Skeletal muscle satellite cell (primary cell): ENCODE measurements at regions not wholly inside any gene's neighbourhood (a gene's known extent, or its start where the extent isn't known, plus 50 kb on each side); places are given as distances from the start of the nearest gene placed in this dataset.

ENCODE experiments used
- H3K27me3 ChIP-seq: 2 replicates; pipeline ENCODE4 v1.7.0; 2013; ENCODE audit warnings: low read length; ENCODE audit not compliant: control insufficient read depth, insufficient read depth
- H3K36me3 ChIP-seq: 2 replicates; pipeline ENCODE4 v1.7.0; 2013; ENCODE audit warnings: mild to moderate bottlenecking, control low read depth, low read length; ENCODE audit not compliant: insufficient read depth
- H3K4me1 ChIP-seq: 2 replicates; pipeline ENCODE4 v1.7.0; 2013; ENCODE audit warnings: low read length; ENCODE audit not compliant: control insufficient read depth, insufficient read depth
- H3K4me2 ChIP-seq: 2 replicates; pipeline ENCODE4 v1.7.0; 2013; ENCODE audit warnings: mild to moderate bottlenecking, low read length
- H3K4me3 ChIP-seq: 2 replicates; pipeline ENCODE4 v1.7.0; 2013; ENCODE audit warnings: low read length
- H3K9ac ChIP-seq: 2 replicates; pipeline ENCODE4 v1.7.0; 2013; ENCODE audit warnings: mild to moderate bottlenecking, low read depth, low read length, moderate library complexity
- H3K9me3 ChIP-seq: replicated peaks from 2 replicates; pipeline ENCODE4 v1.7.0; 2013; ENCODE audit warnings: mild to moderate bottlenecking, control low read depth, low read length

GRCh38 chr18:56377231-56377630, 261.2 kb downstream of the TXNL1 start:
- no peaks in the 10 kb centered on the region for H3K36me3 ChIP-seq
- peak overlapping the region; percentile 9 for H3K4me3 ChIP-seq
- H3K4me2 ChIP-seq, result peak overlapping the region; percentile 72
- peaks cover 40% of the 10 kb centered on the region for H3K4me1 ChIP-seq
- no peaks in the 10 kb centered on the region for H3K27me3 ChIP-seq
- H3K9me3 ChIP-seq, result no peaks in the 10 kb centered on the region
- peak overlapping the region; percentile 33 for H3K9ac ChIP-seq

GRCh38 chr18:56374007-56374655, 264.3 kb downstream of the TXNL1 start:
- no peaks in the 10 kb centered on the region for H3K27me3 ChIP-seq
- no peak overlapping the region for H3K9ac ChIP-seq
- H3K4me2 ChIP-seq, result peak overlapping the region; percentile 26
- no peaks in the 10 kb centered on the region for H3K9me3 ChIP-seq
- H3K36me3 ChIP-seq, result no peaks in the 10 kb centered on the region
- H3K4me1 ChIP-seq, result peaks cover 35% of the 10 kb centered on the region
- no peak overlapping the region for H3K4me3 ChIP-seq

GRCh38 chr18:56373601-56374000, 264.8 kb downstream of the TXNL1 start:
- peaks cover 35% of the 10 kb centered on the region for H3K4me1 ChIP-seq
- no peaks in the 10 kb centered on the region for H3K9me3 ChIP-seq
- peak overlapping the region; percentile 26 for H3K4me2 ChIP-seq
- H3K9ac ChIP-seq, result no peak overlapping the region
- no peaks in the 10 kb centered on the region for H3K27me3 ChIP-seq
- H3K36me3 ChIP-seq, result no peaks in the 10 kb centered on the region
- H3K4me3 ChIP-seq, result no peak overlapping the region

- no peaks in the 10 kb centered on the region for H3K4me1 ChIP-seq
- H3K36me3 ChIP-seq, result no peaks in the 10 kb centered on the region
- H3K9me3 ChIP-seq, result no peaks in the 10 kb centered on the region
- H3K27me3 ChIP-seq, result no peaks in the 10 kb centered on the region
- H3K4me3 ChIP-seq, result no peak overlapping the region
- no peak overlapping the region for H3K4me2 ChIP-seq
- H3K9ac ChIP-seq, result no peak overlapping the region
Observed at GRCh38 chr18:56368066-56368465, 270.3 kb downstream of the TXNL1 start.

GRCh38 chr18:56358608-56359280, 279.6 kb downstream of the TXNL1 start:
- Histone ChIP-seq H3K4me1 (no peaks in the 10 kb centered on the region), H3K4me2 (no peak overlapping the region), H3K27me3 (no peaks in the 10 kb centered on the region), H3K9me3 (no peaks in the 10 kb centered on the region), H3K36me3 (no peaks in the 10 kb centered on the region), H3K4me3 (no peak overlapping the region), H3K9ac (no peak overlapping the region)

GRCh38 chr18:56353663-56354260, 284.6 kb downstream of the TXNL1 start:
- no peak overlapping the region for H3K4me3 ChIP-seq
- no peak overlapping the region for H3K9ac ChIP-seq
- no peak overlapping the region for H3K4me2 ChIP-seq
- H3K4me1 ChIP-seq, result no peaks in the 10 kb centered on the region
- no peaks in the 10 kb centered on the region for H3K27me3 ChIP-seq
- H3K36me3 ChIP-seq, result no peaks in the 10 kb centered on the region
- H3K9me3 ChIP-seq, result no peaks in the 10 kb centered on the region

- H3K9me3 ChIP-seq, result no peaks in the 10 kb centered on the region
- H3K9ac ChIP-seq, result no peak overlapping the region
- no peak overlapping the region for H3K4me2 ChIP-seq
- H3K36me3 ChIP-seq, result no peaks in the 10 kb centered on the region
- no peaks in the 10 kb centered on the region for H3K27me3 ChIP-seq
- H3K4me3 ChIP-seq, result no peak overlapping the region
- no peaks in the 10 kb centered on the region for H3K4me1 ChIP-seq
Observed at GRCh38 chr18:56351911-56352500, 286.4 kb downstream of the TXNL1 start.

- H3K36me3 ChIP-seq, result no peaks in the 10 kb centered on the region
- no peaks in the 10 kb centered on the region for H3K4me1 ChIP-seq
- no peak overlapping the region for H3K4me3 ChIP-seq
- no peak overlapping the region for H3K9ac ChIP-seq
- H3K27me3 ChIP-seq, result no peaks in the 10 kb centered on the region
- H3K9me3 ChIP-seq, result no peaks in the 10 kb centered on the region
- no peak overlapping the region for H3K4me2 ChIP-seq
Observed at GRCh38 chr18:56337507-56337906, 300.9 kb downstream of the TXNL1 start.

GRCh38 chr18:56333839-56334238, 304.6 kb downstream of the TXNL1 start:
- H3K36me3 ChIP-seq, result no peaks in the 10 kb centered on the region
- H3K9me3 ChIP-seq, result no peaks in the 10 kb centered on the region
- H3K27me3 ChIP-seq, result no peaks in the 10 kb centered on the region
- no peaks in the 10 kb centered on the region for H3K4me1 ChIP-seq
- H3K4me2 ChIP-seq, result no peak overlapping the region
- H3K4me3 ChIP-seq, result no peak overlapping the region
- no peak overlapping the region for H3K9ac ChIP-seq

GRCh38 chr18:56333146-56333545, 305.2 kb downstream of the TXNL1 start:
- Histone ChIP-seq H3K9ac (no peak overlapping the region), H3K27me3 (no peaks in the 10 kb centered on the region), H3K4me2 (no peak overlapping the region), H3K4me3 (no peak overlapping the region), H3K4me1 (no peaks in the 10 kb centered on the region), H3K9me3 (no peaks in the 10 kb centered on the region), H3K36me3 (no peaks in the 10 kb centered on the region)

- Histone ChIP-seq H3K4me2 (no peak overlapping the region), H3K9ac (no peak overlapping the region), H3K9me3 (no peaks in the 10 kb centered on the region), H3K4me1 (no peaks in the 10 kb centered on the region), H3K4me3 (no peak overlapping the region), H3K27me3 (no peaks in the 10 kb centered on the region), H3K36me3 (no peaks in the 10 kb centered on the region)
Observed at GRCh38 chr18:56332371-56332770, 306.0 kb downstream of the TXNL1 start.
